Left kidney (tissue), 1 donor: ENCODE measurements at regions not wholly inside any gene's neighbourhood (a gene's known extent, or its start where the extent isn't known, plus 50 kb on each side); places are given as distances from the start of the nearest gene placed in this dataset.

ENCODE experiments used
- DNase-seq: peaks from one replicate; pipeline ENCODE4 v3.0.0-alpha.2; 2013

- no peak for DNase-seq
Observed at GRCh38 chr10:52442576-52442975, 128.5 kb downstream of the DKK1 start.

DNA sequence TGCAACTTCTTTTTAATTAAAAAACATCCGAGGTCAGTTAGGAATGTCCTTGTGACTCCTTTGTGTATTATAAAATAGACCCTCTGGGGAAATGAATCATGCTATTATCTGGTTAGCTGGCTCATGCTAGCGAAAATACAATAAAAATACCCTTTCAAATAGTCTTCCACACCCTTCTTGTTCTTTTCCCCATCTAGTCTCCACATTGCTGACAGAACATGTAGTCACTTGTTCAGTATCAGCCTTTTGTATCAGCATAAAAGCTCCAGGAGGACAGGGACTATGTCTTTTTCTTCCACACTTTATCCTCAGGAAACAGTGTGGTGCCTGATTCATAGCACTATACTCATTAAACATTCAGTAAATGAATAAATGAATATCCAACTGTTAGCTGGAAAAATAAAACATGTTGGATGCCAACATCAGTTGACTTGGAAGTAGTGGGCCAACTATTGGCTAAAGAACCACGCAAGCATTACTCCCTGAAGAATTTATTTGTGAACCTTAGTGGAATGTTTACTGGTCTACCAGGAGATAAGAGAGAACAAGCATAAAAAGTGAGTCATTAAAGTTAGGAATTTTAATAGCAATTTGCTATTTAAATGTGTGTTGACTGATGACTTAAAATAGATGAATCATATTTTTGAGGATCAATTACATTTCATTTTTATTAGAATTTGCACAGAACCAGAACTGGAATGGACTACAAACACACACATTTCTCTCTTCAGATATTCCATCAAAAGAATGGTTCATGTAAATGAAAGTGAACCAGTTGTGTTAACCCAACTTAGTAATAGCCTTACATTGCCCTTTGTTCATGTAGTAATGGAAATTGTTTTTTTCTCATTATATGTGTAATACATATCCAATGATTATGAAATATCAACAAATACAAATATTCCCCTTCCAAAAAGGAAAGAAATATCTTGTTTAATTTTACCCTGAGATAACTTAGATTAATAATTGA is 129.6 kb downstream of the DKK1 start:
- DNase-seq = no peak

- DNase-seq = no peak
Observed at GRCh38 chr10:52446391-52446790, 132.3 kb downstream of the DKK1 start.

DNA sequence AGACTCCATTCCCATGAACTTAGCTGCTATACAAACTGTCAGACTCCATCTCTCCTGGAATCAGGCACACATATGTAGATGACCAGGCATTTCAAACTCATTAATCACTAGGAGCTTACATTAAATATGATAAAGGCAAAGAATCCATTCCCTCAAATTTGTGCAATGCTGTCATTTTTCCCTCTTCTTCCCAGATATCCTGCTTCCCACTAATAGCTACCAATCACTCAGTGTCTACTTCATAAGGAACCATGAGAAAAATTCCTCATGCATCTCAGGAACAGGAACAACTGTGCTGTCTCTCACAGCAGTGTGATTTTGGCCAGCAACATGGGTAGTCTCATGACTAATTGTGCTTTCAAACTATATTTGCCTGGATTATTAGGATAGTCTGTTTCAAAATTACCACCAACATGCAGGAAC is 133.9 kb downstream of the DKK1 start:
- no peak for DNase-seq

DNA sequence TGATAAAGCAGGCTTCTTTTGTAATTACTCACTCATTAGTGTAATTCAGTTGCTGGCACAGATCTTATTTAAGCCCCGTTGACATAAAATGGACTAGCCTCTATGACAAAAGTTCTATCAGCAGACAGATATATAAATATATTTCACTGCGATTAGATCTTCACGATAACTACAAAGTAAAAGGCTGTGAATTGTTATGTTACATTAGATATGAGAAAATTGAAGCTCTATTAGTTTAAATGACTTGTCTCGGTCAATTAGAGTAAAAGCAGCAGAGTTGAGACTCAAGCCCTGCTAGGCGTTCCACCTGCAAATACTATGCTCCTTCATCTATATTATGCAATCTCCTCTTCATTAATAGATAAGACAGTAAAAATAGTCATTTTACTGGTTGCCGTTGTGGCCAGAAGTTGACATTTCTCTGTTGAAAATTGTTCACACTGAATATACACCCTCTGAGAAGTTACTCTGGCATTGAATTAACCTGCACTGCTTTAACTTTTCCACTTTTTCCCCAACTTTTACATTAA is 136.7 kb downstream of the DKK1 start:
- DNase-seq = no peak

- no peak for DNase-seq
Observed at GRCh38 chr10:52451817-52452216, 137.7 kb downstream of the DKK1 start.

GRCh38 chr10:52452600-52453493 is 138.8 kb downstream of the DKK1 start:
- DNase-seq = no peak

GRCh38 chr10:52453501-52453900 is 139.4 kb downstream of the DKK1 start:
- DNase-seq = no peak

GRCh38 chr10:52454491-52454890 is 140.4 kb downstream of the DKK1 start:
- no peak for DNase-seq

- DNase-seq = no peak
Observed at GRCh38 chr10:52455098-52455497, 141.0 kb downstream of the DKK1 start.

DNA sequence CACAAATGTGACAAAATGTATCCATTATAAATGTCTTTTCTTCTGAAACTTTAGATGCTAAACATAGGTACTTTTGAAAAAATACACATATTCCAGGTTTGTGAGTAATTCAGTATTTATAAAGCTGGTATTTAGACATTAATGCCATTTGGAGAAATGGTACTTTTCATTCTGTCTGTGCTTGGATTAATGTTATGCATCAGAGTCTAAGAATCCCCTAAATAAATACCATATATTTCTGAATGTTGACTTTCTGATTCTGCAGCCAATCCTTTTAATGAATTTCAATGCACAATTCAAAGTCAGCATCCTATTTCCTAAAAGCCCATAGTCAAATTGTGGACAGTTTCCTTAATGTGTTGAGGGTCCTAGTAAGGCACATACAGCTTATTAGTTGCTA is 145.0 kb downstream of the DKK1 start:
- no peak for DNase-seq

DNA sequence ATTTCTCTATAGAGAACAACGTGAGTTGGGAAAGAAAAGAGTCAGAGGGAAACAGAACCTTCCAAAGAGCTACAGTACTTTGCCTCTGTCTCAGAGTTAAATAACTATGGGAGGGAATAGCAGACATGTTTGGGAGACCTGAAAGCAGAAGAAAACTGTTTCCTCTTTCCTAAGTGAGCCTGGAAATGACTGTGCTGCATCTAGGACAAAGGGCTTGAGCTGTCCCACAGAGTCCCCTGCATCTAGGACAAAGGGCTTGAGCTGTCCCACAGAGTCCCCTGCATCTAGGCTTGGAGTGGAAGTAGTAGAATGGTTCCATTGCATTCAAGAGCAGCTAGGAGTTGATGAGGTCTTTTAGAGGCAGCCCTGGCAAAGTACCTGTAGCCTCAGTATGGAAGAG is 149.7 kb downstream of the DKK1 start:
- DNase-seq = no peak

DNA sequence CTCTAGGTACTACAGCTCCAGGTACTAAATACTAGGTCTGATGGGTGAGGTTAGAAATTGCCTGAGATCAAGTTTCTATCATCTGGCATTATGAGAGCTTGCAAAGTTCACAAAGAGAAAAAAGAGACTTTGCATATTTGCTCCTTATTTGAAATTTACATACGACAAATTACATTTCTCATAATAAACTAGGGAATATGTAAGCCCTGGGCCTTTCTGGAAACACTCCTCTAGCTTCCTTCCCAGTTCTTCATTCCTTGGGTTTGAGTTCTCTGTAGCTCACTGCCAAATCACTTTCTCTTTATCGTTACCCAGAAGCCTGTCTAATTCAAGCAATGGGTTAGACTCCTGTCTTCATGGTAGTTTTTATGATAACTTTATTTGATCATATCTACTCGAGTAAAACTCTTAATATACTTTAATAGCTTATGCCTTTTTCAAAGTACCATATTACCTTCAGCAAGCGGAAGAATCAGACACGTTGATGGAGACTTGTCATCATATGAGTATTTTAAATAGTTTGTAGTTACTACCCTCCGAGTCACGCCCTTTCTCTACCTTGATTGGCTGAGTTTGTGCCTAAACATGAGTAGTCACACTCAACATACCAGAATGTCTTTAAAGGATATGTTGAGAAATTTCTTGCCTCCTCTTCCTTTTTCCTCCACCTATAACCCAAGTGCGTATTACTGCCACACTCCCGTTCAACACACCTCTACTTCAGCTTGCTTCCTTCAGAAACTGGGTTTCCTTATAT is 150.5 kb downstream of the DKK1 start:
- no peak for DNase-seq

DNA sequence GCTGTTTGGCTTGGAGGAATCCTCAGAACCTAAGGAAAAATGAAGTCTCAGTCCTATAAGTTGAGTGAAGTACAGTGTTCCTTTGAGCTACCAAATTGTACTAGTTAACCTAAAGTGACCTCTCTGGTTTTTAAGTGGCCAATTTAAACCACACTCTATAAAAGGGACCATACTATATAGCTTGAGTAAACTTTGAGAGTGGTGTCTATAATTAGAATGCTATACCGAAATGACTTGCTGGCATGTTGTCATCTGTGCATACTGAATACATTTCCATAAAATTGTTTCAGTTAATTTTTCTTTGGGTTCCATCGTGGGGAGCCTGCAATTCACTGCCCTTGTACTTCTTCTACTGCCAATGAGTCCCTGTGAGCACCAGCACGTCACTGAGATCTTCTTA is 151.1 kb downstream of the DKK1 start:
- no peak for DNase-seq

GRCh38 chr10:52466464-52466863 is 152.4 kb downstream of the DKK1 start:
- DNase-seq = no peak

DNA sequence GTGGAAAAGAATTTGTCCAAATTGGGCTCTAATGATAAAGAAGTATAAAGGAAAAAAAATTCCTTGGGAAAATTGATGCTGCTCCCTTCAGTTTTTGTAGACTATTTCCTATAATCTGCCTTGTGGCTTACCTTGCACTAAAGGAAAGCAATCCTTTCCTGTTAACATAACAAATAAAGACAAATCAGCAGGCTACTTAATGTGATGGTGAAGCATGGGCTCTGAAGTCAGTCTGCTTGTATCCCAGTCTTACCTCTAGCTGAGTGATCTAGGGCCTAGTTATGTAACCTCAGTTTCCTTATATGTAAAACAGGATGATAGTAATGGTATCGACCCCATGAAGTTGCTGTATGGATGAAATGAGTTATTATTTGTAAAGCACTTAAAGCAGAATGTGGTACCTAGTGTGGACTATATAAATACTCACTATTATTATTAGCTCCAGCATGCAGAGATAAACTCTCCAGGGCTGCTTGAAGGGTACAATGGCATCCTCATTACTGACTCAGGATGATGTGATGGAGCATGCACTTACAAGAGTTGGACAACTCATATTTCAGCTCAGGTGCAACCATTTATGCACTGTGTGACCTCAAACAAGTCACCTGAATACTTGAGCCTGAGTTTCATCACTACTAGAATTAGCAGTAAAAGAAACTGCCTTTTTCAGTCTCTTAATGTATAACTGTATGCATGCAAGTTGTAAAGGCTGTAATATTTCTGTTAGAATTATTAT is 156.1 kb downstream of the DKK1 start:
- no peak for DNase-seq

DNA sequence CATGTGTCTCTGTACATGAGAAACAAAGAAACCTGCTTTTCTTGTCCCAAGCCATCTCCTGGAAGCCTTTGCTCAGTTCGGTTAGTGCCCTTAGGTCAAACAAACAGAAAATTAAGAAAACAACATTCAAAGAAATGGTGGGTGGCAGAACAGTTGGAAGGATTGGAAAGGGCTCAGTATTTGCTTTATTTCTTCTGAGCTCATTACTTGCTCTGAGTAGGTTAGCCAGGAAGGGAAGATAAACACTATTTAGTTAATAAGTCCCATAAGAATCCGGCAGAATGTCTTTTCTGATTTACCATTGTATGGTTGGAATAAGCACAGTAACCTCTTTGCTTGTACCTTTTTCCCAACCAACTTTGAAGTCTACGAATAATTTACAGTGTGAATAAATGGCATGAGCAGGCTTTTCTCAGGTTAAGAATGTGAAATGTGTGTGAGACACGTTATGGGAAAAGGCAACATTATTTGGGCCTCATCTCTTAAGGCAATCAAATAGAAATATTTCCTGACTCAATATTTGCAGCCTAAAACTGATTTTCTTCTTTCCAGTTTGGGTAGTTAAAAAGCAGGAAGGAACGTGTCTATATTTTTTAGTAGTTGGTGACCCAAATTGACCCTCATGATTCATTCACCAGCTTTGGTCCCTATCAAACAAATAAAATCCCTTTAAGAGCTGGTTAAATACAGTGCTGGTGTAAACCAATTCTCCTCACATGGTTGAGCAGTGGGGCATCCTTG is 158.5 kb downstream of the DKK1 start:
- no peak for DNase-seq

DNA sequence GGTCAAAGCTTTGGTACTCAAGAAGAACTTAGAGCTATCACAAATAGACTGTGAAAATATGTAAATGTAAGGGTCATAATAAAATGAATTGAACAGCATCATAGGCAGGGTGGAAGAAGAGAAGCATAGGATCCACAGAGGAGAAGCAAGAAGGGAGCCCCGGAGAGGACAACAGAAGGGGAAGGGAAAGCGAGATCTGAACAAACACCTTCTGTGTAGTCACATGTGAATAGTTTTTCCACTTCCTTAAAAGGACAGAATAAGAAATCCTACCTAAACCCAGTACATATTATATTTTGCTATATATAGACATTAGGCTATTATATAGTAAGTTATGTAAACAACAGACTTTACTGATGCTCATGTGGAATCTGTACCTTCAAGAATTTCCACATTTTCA is 160.2 kb downstream of the DKK1 start:
- DNase-seq = no peak

GRCh38 chr10:52477305-52477704 is 163.2 kb downstream of the DKK1 start:
- DNase-seq = no peak

DNA sequence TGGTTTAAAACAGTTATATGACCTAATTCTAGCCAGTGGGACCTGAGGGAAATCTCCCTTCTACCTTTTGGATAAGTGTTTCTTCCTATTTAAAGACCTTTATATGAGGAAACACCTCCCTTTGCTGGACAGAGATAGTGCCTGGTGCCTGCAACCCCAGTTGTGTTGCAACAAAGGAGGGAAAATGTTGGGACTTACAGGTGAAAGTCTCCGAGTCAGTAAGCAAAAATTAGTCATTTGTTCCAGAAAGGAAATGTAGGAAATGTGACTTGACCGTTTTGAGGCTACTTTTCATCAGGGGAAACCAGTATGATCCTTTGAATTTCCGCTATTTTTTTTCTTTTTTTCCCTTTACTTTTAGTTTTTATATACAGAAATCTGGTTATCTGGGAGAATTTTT is 165.5 kb downstream of the DKK1 start:
- DNase-seq = no peak
